ENCODE measurements at regions not wholly inside any gene's neighbourhood (a gene's known extent, or its start where the extent isn't known, plus 50 kb on each side); places are given as distances from the start of the nearest gene placed in this dataset.

DNA sequence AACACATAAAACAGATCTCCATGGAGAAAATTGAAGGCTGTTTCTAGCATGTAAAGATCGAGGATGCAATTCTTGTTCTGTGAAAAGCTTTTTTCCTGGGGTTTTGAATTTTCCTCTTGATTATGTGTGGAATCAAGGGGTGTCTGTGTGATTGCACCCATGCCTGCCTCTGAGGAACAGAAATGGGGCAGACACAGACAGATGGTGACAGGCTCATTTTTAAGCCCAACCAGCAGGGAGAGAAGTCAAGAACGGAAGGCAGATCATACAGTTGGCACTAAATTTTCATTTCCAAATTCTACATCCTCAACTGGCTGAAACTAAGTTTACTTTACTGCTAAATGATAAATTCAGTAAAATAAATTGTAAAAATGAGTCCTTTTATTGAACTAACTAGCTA, 1037.7 kb upstream of the KLHL29 start:
- TF ChIP-seq, protein P1, sequence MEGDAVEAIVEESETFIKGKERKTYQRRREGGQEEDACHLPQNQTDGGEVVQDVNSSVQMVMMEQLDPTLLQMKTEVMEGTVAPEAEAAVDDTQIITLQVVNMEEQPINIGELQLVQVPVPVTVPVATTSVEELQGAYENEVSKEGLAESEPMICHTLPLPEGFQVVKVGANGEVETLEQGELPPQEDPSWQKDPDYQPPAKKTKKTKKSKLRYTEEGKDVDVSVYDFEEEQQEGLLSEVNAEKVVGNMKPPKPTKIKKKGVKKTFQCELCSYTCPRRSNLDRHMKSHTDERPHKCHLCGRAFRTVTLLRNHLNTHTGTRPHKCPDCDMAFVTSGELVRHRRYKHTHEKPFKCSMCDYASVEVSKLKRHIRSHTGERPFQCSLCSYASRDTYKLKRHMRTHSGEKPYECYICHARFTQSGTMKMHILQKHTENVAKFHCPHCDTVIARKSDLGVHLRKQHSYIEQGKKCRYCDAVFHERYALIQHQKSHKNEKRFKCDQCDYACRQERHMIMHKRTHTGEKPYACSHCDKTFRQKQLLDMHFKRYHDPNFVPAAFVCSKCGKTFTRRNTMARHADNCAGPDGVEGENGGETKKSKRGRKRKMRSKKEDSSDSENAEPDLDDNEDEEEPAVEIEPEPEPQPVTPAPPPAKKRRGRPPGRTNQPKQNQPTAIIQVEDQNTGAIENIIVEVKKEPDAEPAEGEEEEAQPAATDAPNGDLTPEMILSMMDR (IDR thresholded peaks at IDR 0.05) = no peak
- no peak for TF ChIP-seq EZH2 (IDR thresholded peaks at IDR 0.05)
